ENCODE measurements at regions not wholly inside any gene's neighbourhood (a gene's known extent, or its start where the extent isn't known, plus 50 kb on each side); places are given as distances from the start of the nearest gene placed in this dataset.
A peak's percentile ranks its signal among the peaks of the same experiment; 100 is the strongest.

GRCh38 chr3:72426618-72427397 is 421.4 kb downstream of the SHQ1 start:
- DNase-seq = no peak

GRCh38 chr3:72423643-72424042 is 424.6 kb downstream of the SHQ1 start:
- no peak for DNase-seq

GRCh38 chr3:72421786-72422185 is 426.5 kb downstream of the SHQ1 start:
- DNase-seq = no peak

- DNase-seq = no peak
These were observed 427.1 kb downstream of the SHQ1 start for GRCh38 chr3:72421126-72421525.

- DNase-seq = no peak
These were observed 429.4 kb downstream of the SHQ1 start for GRCh38 chr3:72418856-72419255.

GRCh38 chr3:72418244-72418643 is 430.0 kb downstream of the SHQ1 start:
- no peak for DNase-seq

GRCh38 chr3:72414481-72415016 is 433.7 kb downstream of the SHQ1 start:
- DNase-seq = no peak

- DNase-seq = no peak
These were observed 435.0 kb downstream of the SHQ1 start for GRCh38 chr3:72413228-72413627.

- DNase-seq = no peak
These were observed 435.8 kb downstream of the SHQ1 start for GRCh38 chr3:72412340-72412956.

- DNase-seq = no peak
These were observed 436.4 kb downstream of the SHQ1 start for GRCh38 chr3:72411843-72412242.

- no peak for DNase-seq
These were observed 437.1 kb downstream of the SHQ1 start for GRCh38 chr3:72411126-72411525.

GRCh38 chr3:72408983-72409779 is 439.1 kb downstream of the SHQ1 start:
- no peak for DNase-seq

GRCh38 chr3:72407766-72408165 is 440.5 kb downstream of the SHQ1 start:
- DNase-seq = no peak

- no peak for DNase-seq
These were observed 442.2 kb downstream of the SHQ1 start for GRCh38 chr3:72405943-72406566.

GRCh38 chr3:72401005-72401545 is 447.2 kb downstream of the SHQ1 start:
- no peak for DNase-seq

- no peak for DNase-seq
These were observed 449.5 kb downstream of the SHQ1 start for GRCh38 chr3:72398781-72399180.

GRCh38 chr3:72397586-72397985 is 450.7 kb downstream of the SHQ1 start:
- peak; percentile 51 for DNase-seq

GRCh38 chr3:72396899-72397298 is 451.3 kb downstream of the SHQ1 start:
- no peak for DNase-seq

- no peak for DNase-seq
These were observed 452.4 kb downstream of the SHQ1 start for GRCh38 chr3:72395776-72396311.

- DNase-seq = no peak
These were observed 454.8 kb downstream of the SHQ1 start for GRCh38 chr3:72393455-72393854.

GRCh38 chr3:72391659-72392058 is 456.6 kb downstream of the SHQ1 start:
- no peak for DNase-seq

GRCh38 chr3:72390841-72391240 is 457.4 kb downstream of the SHQ1 start:
- no peak for DNase-seq
